ENCODE measurements at regions not wholly inside any gene's neighbourhood (a gene's known extent, or its start where the extent isn't known, plus 50 kb on each side); places are given as distances from the start of the nearest gene placed in this dataset.

- TF ChIP-seq SUZ12 (IDR thresholded peaks at IDR 0.05) = no peak
- TF ChIP-seq FOXM1 (IDR thresholded peaks at IDR 0.05; ENCODE audit: borderline replicate concordance) = no peak
- TF ChIP-seq HDGF (IDR thresholded peaks at IDR 0.05; ENCODE audit: borderline replicate concordance) = no peak
- TF ChIP-seq TARDBP (IDR thresholded peaks at IDR 0.05) = no peak
- TF ChIP-seq FOXA1 (IDR thresholded peaks at IDR 0.05) = no peak
- no peak for TF ChIP-seq ARNT (IDR thresholded peaks at IDR 0.05)
- no peak for TF ChIP-seq SP1 (IDR thresholded peaks at IDR 0.05)
- TF ChIP-seq ZNF384 (IDR thresholded peaks at IDR 0.05) = no peak
- TF ChIP-seq ELF4 (IDR thresholded peaks at IDR 0.05) = no peak
- TF ChIP-seq PKNOX1 (IDR thresholded peaks at IDR 0.05) = no peak
- no peak for TF ChIP-seq BHLHE40 (IDR thresholded peaks at IDR 0.05; ENCODE audit: borderline replicate concordance)
Observed at GRCh38 chr2:175256806-175257585, 75.5 kb upstream of the ATP5MC3 start.
